ENCODE measurements at regions not wholly inside any gene's neighbourhood (a gene's known extent, or its start where the extent isn't known, plus 50 kb on each side); places are given as distances from the start of the nearest gene placed in this dataset.
A peak's percentile ranks its signal among the peaks of the same experiment; 100 is the strongest.
"Not testable (repeated sequence)": the region's sequence is repeated elsewhere in the genome, so short reads cannot be mapped to it uniquely, and the experiment has no call there.

- DNase-seq, result no peak
Measured at GRCh38 chr3:167100651-167101050, 279.4 kb downstream of the ZBBX start.

GRCh38 chr3:167100200-167100599 lies 279.9 kb downstream of the ZBBX start:
- no peak for DNase-seq

GRCh38 chr3:167095976-167096375 lies 284.1 kb downstream of the ZBBX start:
- DNase-seq, result no peak

- no peak for DNase-seq
Measured at GRCh38 chr3:167094632-167095031, 285.5 kb downstream of the ZBBX start.

GRCh38 chr3:167091226-167091625 lies 288.9 kb downstream of the ZBBX start:
- peak; percentile 50 for DNase-seq

- DNase-seq, result no peak
Measured at GRCh38 chr3:167084545-167084944, 295.6 kb downstream of the ZBBX start.

GRCh38 chr3:167078070-167078622 lies 302.0 kb downstream of the ZBBX start:
- no peak for DNase-seq

GRCh38 chr3:167067787-167068161 lies 312.3 kb downstream of the ZBBX start:
- DNase-seq, result no peak

- DNase-seq, result no peak
Measured at GRCh38 chr3:167066977-167067786, 312.9 kb downstream of the ZBBX start.

GRCh38 chr3:167057581-167057980 lies 322.5 kb downstream of the ZBBX start:
- DNase-seq, result no peak

- no peak for DNase-seq
Measured at GRCh38 chr3:167054926-167055325, 325.2 kb downstream of the ZBBX start.

GRCh38 chr3:167051421-167051820 lies 328.7 kb downstream of the ZBBX start:
- no peak for DNase-seq

GRCh38 chr3:167033866-167034265 lies 346.2 kb downstream of the ZBBX start:
- no peak for DNase-seq

- peak; percentile 79 for DNase-seq
Measured at GRCh38 chr3:167032267-167032876, 347.7 kb downstream of the ZBBX start.

GRCh38 chr3:167031364-167032049 lies 348.6 kb downstream of the ZBBX start:
- no peak for DNase-seq

- DNase-seq, result peak; percentile 21
Measured at GRCh38 chr3:167030082-167030725, 349.9 kb downstream of the ZBBX start.

- not testable (repeated sequence) for DNase-seq
Measured at GRCh38 chr3:167019503-167019902, 360.6 kb downstream of the ZBBX start.

- DNase-seq, result not testable (repeated sequence)
Measured at GRCh38 chr3:167018591-167019111, 361.4 kb downstream of the ZBBX start.

- no peak for DNase-seq
Measured at GRCh38 chr3:167012691-167013090, 367.4 kb downstream of the ZBBX start.

GRCh38 chr3:167008791-167009190 lies 371.3 kb downstream of the ZBBX start:
- DNase-seq, result no peak

- DNase-seq, result no peak
Measured at GRCh38 chr3:167001374-167001773, 378.7 kb downstream of the ZBBX start.

GRCh38 chr3:166993015-166993630 lies 387.0 kb downstream of the ZBBX start:
- no peak for DNase-seq

All from DMS 273 treated with DMSO at 0.1 percent for 48 hours (cell line).